A549 (cell line): ENCODE measurements at regions not wholly inside any gene's neighbourhood (a gene's known extent, or its start where the extent isn't known, plus 50 kb on each side); places are given as distances from the start of the nearest gene placed in this dataset.

Experiments used
- ATAC-seq, 2 experiments: fragments of 200-7000 bp in 1 of 2; fragments of >200 bp in 1 of 2; cut with Nextera tagmentation in 1 of 2; cut with Tn5 transposase in 1 of 2; 3 replicates each; pipeline versions ENCODE4 v1.8.0 to v1.9.1; 2018 to 2020; ENCODE audit warnings: mild to moderate bottlenecking in 1 of 2, moderate library complexity in 1 of 2
- CTCF ChIA-PET: fragments of 300-600 bp; sonication (Branson Sonifier 250); formaldehyde crosslinking; extraction: SDS; loops from one replicate; lab custom pipeline; 2021; ENCODE audit warnings: antibody characterized with exemption, inconsistent platforms; lab: Yijun Ruan, JAX
- POLR2A ChIA-PET: fragments of 350-600 bp; formaldehyde crosslinking; extraction: SDS; loops from one replicate; lab custom pipeline; 2021; ENCODE audit warnings: antibody characterized with exemption, inconsistent platforms; lab: Yijun Ruan, JAX
- DNase-seq, 2 experiments: peaks; one replicate each; pipeline versions ENCODE4 v3.0.0 to v3.0.0-alpha.2; 2011 to 2016; ENCODE audit warnings: low read depth in 1 of 2, low spot score in 1 of 2
- FAIRE-seq: peaks from 2 replicates; lab custom pipeline; 2011; peaks lifted over from hg19 to GRCh38; lab: Jason Lieb, UNC
- H3K27ac ChIP-seq, 2 experiments: fragments of >200 bp; sonication (Bioruptor Twin); formaldehyde crosslinking; 3 replicates each; pipeline ENCODE4 v1.5.1; 2016 to 2017
- H3K4me1 ChIP-seq: fragments of >200 bp; sonication (Bioruptor Twin); formaldehyde crosslinking; 3 replicates; pipeline ENCODE4 v1.6.1; 2016
- H3K4me2 ChIP-seq: fragments of >200 bp; sonication (Bioruptor Twin); formaldehyde crosslinking; 3 replicates; pipeline ENCODE4 v1.6.1; 2016
- H3K4me3 ChIP-seq: fragments of >200 bp; sonication (Bioruptor Twin); formaldehyde crosslinking; 3 replicates; pipeline ENCODE4 v1.5.1; 2016
- H3K9me3 ChIP-seq: fragments of >200 bp; sonication (Bioruptor Twin); formaldehyde crosslinking; 3 replicates; pipeline ENCODE4 v1.6.1; 2016
- BHLHE40 ChIP-seq: IDR thresholded peaks from 2 replicates; pipeline ENCODE4 v1.6.1; 2012; ENCODE audit warnings: low read depth, low read length, inconsistent platforms
- CHD4 ChIP-seq: fragments of 200-600 bp; sonication (generic); IDR thresholded peaks from 2 replicates; pipeline ENCODE4 v1.6.1; 2016; ENCODE audit warnings: antibody characterized with exemption, mild to moderate bottlenecking, borderline replicate concordance
- EHMT2 ChIP-seq: fragments of 200-600 bp; sonication (generic); IDR thresholded peaks from 2 replicates; pipeline ENCODE4 v1.6.1; 2016; ENCODE audit warnings: antibody characterized with exemption, low read depth, mild to moderate bottlenecking, moderate library complexity
- ESRRA ChIP-seq: fragments of 150-350 bp; IDR thresholded peaks from 2 replicates; pipeline ENCODE4 v1.6.1; 2014; ENCODE audit warnings: mild to moderate bottlenecking, low read length, borderline replicate concordance
- HEYL ChIP-seq: fragments of 250-450 bp; sonication (Bioruptor Pico); IDR thresholded peaks from 2 replicates; pipeline ENCODE4 v1.8.0; 2021; ENCODE audit warnings: mild to moderate bottlenecking, moderate library complexity
- HOXA7 ChIP-seq: fragments of 250-450 bp; sonication (Bioruptor Pico); IDR thresholded peaks from 2 replicates; pipeline ENCODE4 v1.5.0; 2020; ENCODE audit warnings: mild to moderate bottlenecking, moderate library complexity
- HOXB13 ChIP-seq: fragments of 250-450 bp; sonication (Bioruptor Pico); IDR thresholded peaks from 2 replicates; pipeline ENCODE4 v1.5.0; 2020; ENCODE audit warnings: low read depth, mild to moderate bottlenecking, moderate library complexity
- HOXB5 ChIP-seq: fragments of 250-450 bp; sonication (Bioruptor Pico); IDR thresholded peaks from 2 replicates; pipeline ENCODE4 v1.5.0; 2020; ENCODE audit warnings: mild to moderate bottlenecking, moderate library complexity
- JUN ChIP-seq, 2 experiments: fragments of >200 bp; sonication (Bioruptor Twin); formaldehyde crosslinking; IDR thresholded peaks; 2 replicates in 1 of 2; 3 replicates in 1 of 2; pipeline ENCODE4 v1.6.1; 2016 to 2017
- JUNB ChIP-seq: fragments of >200 bp; sonication (Bioruptor Twin); formaldehyde crosslinking; IDR thresholded peaks from 2 replicates; pipeline ENCODE4 v1.6.1; 2016
- KDM1A ChIP-seq: fragments of 200-600 bp; sonication (generic); IDR thresholded peaks from 2 replicates; pipeline ENCODE4 v1.6.1; 2016; ENCODE audit warnings: low read depth, mild to moderate bottlenecking
- NFE2L2 ChIP-seq: fragments of 150-350 bp; conservative IDR thresholded peaks from 2 replicates; pipeline ENCODE4 v1.6.1; 2014; ENCODE audit warnings: low read length
- NR3C1 ChIP-seq: fragments of >200 bp; sonication (Bioruptor Twin); formaldehyde crosslinking; IDR thresholded peaks from 3 replicates; pipeline ENCODE4 v1.6.1; 2017
- PHF8 ChIP-seq: fragments of 200-600 bp; sonication (generic); IDR thresholded peaks from 2 replicates; pipeline ENCODE4 v1.6.1; 2016; ENCODE audit warnings: low read depth, mild to moderate bottlenecking, antibody characterized with exemption, moderate library complexity, borderline replicate concordance
- POLR2AphosphoS2 ChIP-seq: conservative IDR thresholded peaks from 2 replicates; pipeline ENCODE4 v1.6.1; 2012; ENCODE audit warnings: low read length, improper control_type of control experiment, inconsistent platforms
- RARB ChIP-seq: fragments of 250-450 bp; sonication (Bioruptor Pico); IDR thresholded peaks from 2 replicates; pipeline ENCODE4 v1.8.0; 2021; ENCODE audit warnings: mild to moderate bottlenecking, moderate library complexity
- RFX5 ChIP-seq: fragments of 450-650 bp; IDR thresholded peaks from 2 replicates; pipeline ENCODE4 v1.7.1; 2014; ENCODE audit warnings: antibody characterized with exemption, mild to moderate bottlenecking, moderate library complexity
- RNF2 ChIP-seq: fragments of 200-600 bp; sonication (generic); IDR thresholded peaks from 2 replicates; pipeline ENCODE4 v1.6.1; 2016; ENCODE audit warnings: low read depth, mild to moderate bottlenecking, antibody characterized with exemption, moderate library complexity, borderline replicate concordance
- ZC3H11A ChIP-seq: fragments of 450-650 bp; IDR thresholded peaks from 2 replicates; pipeline ENCODE4 v1.6.1; 2014; ENCODE audit warnings: antibody characterized with exemption, mild to moderate bottlenecking
- WGBS: methylation state at CpG from one replicate; pipeline ENCODE4 v1.1.6; 2017; ENCODE audit errors: missing lambda C conversion rate; 5-methylcytosine and 5-hydroxymethylcytosine counted together
- TF ChIP-seq, protein P1 (sequence below): fragments of 250-450 bp; sonication (Bioruptor Pico); IDR thresholded peaks from 2 replicates; pipeline ENCODE4 v1.5.0; 2021; ENCODE audit warnings: mild to moderate bottlenecking, moderate library complexity, borderline replicate concordance
- TF ChIP-seq, protein P2 (sequence below): fragments of 200-600 bp; sonication (generic); IDR thresholded peaks from 2 replicates; pipeline ENCODE4 v1.6.1; 2016; ENCODE audit warnings: antibody characterized with exemption, mild to moderate bottlenecking, moderate library complexity
- TF ChIP-seq, protein P3 (sequence below): fragments of 150-350 bp; IDR thresholded peaks from 2 replicates; pipeline ENCODE4 v1.6.1; 2014; ENCODE audit warnings: low read depth, mild to moderate bottlenecking, low read length
- TF ChIP-seq, protein P4 (sequence below): IDR thresholded peaks from 2 replicates; pipeline ENCODE4 v1.6.1; 2012; ENCODE audit warnings: low read depth, borderline replicate concordance
- TF ChIP-seq, protein P5 (sequence below): IDR thresholded peaks from 2 replicates; pipeline ENCODE4 v1.6.1; 2012

DNA sequence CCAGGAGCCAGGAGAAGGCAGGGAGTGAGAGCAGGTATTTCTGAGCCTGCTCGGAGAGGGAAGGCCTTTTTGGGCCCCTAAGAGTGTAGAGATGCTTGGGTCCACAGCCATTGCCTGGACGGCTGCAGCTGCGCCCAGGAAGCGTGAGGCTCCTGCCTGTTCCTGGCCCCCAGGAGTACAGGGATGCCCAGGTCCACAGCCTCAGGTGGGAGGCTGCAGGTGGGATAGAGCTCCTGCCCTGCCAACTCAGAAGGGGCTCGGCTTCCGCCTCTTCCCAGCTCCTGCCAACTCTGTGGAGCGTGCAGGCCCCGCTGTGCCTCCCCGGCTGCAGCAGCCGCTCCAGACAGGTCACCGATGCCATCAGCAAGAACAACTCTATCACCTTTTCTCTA lies 351.0 kb upstream of the PCDH20 start:
- POLR2A ChIA-PET = no interaction called here
- CTCF ChIA-PET = no interaction called here
- WGBS = 40% methylated on average over 6 of the region's 11 CpGs

DNA sequence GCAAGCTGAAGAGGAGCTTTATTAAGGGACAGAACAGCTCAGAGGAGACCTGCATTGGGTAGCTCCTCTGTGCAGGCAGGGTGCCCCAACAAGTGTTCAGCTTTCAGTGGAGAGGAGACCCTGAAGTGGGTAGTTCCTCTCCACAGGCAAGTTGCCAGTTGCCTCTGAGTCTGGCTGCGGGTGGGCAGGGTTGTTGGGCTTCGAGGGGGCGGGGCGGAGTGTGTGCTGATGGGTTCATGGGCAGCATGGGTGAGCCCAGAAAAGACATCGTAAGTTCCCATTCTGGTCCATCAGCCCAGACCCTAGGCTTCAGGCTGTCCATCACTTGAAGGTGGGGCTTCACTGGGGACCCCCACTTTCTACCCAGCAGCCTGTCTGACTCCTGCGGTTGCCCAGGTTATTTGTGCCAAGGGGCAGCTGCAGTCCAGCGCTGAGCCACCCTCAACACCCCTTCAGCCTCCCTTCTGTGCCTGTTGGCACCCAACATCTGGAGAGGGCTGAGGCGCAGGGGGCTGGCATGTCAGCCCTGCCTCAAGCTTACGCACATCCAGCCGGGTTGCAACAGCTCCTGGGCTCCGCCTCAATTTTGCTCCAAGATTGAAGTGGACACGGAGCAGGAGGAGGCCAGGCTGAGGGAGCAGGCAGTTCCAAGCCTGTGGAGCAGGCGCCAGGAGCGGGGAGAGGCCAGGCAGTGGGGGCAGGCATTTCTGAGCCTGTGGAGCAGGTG lies 350.5 kb upstream of the PCDH20 start:
- H3K4me1 ChIP-seq = no peaks in the 10 kb centered on the region
- ChIA-PET POLR2A (no interaction called here), CTCF (no interaction called here)
- WGBS = 33% methylated on average over 3 of the region's 14 CpGs
- ATAC-seq (no peak), DNase-seq (no peak), FAIRE-seq (no peak)
- H3K9me3 ChIP-seq = no peaks in the 10 kb centered on the region
- TF ChIP-seq, protein P1, sequence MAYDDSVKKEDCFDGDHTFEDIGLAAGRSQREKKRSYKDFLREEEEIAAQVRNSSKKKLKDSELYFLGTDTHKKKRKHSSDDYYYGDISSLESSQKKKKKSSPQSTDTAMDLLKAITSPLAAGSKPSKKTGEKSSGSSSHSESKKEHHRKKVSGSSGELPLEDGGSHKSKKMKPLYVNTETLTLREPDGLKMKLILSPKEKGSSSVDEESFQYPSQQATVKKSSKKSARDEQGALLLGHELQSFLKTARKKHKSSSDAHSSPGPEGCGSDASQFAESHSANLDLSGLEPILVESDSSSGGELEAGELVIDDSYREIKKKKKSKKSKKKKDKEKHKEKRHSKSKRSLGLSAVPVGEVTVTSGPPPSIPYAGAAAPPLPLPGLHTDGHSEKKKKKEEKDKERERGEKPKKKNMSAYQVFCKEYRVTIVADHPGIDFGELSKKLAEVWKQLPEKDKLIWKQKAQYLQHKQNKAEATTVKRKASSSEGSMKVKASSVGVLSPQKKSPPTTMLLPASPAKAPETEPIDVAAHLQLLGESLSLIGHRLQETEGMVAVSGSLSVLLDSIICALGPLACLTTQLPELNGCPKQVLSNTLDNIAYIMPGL (CRISPR knock-in tag) = no peak
- TF ChIP-seq ESRRA = no peak
- TF ChIP-seq, protein P2, sequence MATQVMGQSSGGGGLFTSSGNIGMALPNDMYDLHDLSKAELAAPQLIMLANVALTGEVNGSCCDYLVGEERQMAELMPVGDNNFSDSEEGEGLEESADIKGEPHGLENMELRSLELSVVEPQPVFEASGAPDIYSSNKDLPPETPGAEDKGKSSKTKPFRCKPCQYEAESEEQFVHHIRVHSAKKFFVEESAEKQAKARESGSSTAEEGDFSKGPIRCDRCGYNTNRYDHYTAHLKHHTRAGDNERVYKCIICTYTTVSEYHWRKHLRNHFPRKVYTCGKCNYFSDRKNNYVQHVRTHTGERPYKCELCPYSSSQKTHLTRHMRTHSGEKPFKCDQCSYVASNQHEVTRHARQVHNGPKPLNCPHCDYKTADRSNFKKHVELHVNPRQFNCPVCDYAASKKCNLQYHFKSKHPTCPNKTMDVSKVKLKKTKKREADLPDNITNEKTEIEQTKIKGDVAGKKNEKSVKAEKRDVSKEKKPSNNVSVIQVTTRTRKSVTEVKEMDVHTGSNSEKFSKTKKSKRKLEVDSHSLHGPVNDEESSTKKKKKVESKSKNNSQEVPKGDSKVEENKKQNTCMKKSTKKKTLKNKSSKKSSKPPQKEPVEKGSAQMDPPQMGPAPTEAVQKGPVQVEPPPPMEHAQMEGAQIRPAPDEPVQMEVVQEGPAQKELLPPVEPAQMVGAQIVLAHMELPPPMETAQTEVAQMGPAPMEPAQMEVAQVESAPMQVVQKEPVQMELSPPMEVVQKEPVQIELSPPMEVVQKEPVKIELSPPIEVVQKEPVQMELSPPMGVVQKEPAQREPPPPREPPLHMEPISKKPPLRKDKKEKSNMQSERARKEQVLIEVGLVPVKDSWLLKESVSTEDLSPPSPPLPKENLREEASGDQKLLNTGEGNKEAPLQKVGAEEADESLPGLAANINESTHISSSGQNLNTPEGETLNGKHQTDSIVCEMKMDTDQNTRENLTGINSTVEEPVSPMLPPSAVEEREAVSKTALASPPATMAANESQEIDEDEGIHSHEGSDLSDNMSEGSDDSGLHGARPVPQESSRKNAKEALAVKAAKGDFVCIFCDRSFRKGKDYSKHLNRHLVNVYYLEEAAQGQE = no peak
- TF ChIP-seq, protein P3, sequence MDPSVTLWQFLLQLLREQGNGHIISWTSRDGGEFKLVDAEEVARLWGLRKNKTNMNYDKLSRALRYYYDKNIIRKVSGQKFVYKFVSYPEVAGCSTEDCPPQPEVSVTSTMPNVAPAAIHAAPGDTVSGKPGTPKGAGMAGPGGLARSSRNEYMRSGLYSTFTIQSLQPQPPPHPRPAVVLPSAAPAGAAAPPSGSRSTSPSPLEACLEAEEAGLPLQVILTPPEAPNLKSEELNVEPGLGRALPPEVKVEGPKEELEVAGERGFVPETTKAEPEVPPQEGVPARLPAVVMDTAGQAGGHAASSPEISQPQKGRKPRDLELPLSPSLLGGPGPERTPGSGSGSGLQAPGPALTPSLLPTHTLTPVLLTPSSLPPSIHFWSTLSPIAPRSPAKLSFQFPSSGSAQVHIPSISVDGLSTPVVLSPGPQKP = no peak
- TF ChIP-seq, protein P4, sequence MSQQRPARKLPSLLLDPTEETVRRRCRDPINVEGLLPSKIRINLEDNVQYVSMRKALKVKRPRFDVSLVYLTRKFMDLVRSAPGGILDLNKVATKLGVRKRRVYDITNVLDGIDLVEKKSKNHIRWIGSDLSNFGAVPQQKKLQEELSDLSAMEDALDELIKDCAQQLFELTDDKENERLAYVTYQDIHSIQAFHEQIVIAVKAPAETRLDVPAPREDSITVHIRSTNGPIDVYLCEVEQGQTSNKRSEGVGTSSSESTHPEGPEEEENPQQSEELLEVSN = no peak
- no peak overlapping the region for H3K4me3 ChIP-seq
- no peak overlapping the region for H3K27ac ChIP-seq
- H3K4me2 ChIP-seq = no peak overlapping the region

More for the DNA sequence above, 351.0 kb upstream of the PCDH20 start:
- no peak for ATAC-seq
- FAIRE-seq = no peak
- Histone ChIP-seq H3K27ac (no peak overlapping the region), H3K9me3 (no peaks in the 10 kb centered on the region), H3K4me3 (no peak overlapping the region), H3K4me1 (no peaks in the 10 kb centered on the region), H3K4me2 (no peak overlapping the region)
- TF ChIP-seq EHMT2 (no peak), KDM1A (no peak), HOXB5 (no peak), BHLHE40 (no peak), NR3C1 (no peak), ESRRA (no peak), JUNB (no peak), RARB (CRISPR knock-in tag) (no peak), PHF8 (no peak), HEYL (no peak), ZC3H11A (no peak), HOXB13 (CRISPR knock-in tag) (no peak), RNF2 (no peak), JUN (IDR thresholded peaks at IDR 0.05) (no peak), NFE2L2 (no peak), CHD4 (no peak), RFX5 (no peak), POLR2AphosphoS2 (no peak), HOXA7 (CRISPR knock-in tag) (no peak)
- TF ChIP-seq, protein P5, sequence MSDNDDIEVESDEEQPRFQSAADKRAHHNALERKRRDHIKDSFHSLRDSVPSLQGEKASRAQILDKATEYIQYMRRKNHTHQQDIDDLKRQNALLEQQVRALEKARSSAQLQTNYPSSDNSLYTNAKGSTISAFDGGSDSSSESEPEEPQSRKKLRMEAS = no peak
- no peak for DNase-seq
